GM18517 (cell line): ENCODE measurements at regions not wholly inside any gene's neighbourhood (a gene's known extent, or its start where the extent isn't known, plus 50 kb on each side); places are given as distances from the start of the nearest gene placed in this dataset.
"Not testable (repeated sequence)": the region's sequence is repeated elsewhere in the genome, so short reads cannot be mapped to it uniquely, and the experiment has no call there.

ENCODE experiments used
- ATAC-seq: cut with Tn5 transposase; IDR thresholded peaks from one replicate; pipeline ENCODE4 v1.9.1; 2021; ENCODE audit warnings: mild to moderate bottlenecking, moderate library complexity; ENCODE audit not compliant: unreplicated experiment

GRCh38 chr11:95413021-95413420 is 182.0 kb upstream of the SESN3 start:
- ATAC-seq, result no peak

- ATAC-seq, result no peak
Observed at GRCh38 chr11:95412074-95412473, 181.1 kb upstream of the SESN3 start.

- ATAC-seq, result not testable (repeated sequence)
Observed at GRCh38 chr11:95410707-95411106, 179.7 kb upstream of the SESN3 start.

- no peak for ATAC-seq
Observed at GRCh38 chr11:95406271-95406670, 175.3 kb upstream of the SESN3 start.

DNA sequence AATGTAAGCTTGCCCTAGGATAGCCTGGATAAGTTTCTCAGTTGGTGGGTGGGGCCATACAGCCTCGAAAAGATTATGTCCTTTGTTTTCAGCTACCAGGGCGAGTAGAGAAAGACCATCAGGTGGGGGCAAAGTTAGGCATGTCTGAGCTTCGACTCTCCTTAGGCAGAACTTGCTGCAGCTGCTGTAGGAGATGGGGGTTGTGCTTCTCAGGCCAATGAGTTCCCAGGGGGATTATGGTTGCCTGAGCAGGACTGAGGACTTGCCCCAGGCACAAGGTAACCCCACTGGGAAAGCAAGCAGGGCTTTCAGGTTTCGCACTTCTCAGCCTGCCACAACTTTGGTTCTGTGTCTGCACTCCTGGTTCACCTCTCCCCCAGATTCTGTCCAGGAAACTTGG is 173.4 kb upstream of the SESN3 start:
- no peak for ATAC-seq

DNA sequence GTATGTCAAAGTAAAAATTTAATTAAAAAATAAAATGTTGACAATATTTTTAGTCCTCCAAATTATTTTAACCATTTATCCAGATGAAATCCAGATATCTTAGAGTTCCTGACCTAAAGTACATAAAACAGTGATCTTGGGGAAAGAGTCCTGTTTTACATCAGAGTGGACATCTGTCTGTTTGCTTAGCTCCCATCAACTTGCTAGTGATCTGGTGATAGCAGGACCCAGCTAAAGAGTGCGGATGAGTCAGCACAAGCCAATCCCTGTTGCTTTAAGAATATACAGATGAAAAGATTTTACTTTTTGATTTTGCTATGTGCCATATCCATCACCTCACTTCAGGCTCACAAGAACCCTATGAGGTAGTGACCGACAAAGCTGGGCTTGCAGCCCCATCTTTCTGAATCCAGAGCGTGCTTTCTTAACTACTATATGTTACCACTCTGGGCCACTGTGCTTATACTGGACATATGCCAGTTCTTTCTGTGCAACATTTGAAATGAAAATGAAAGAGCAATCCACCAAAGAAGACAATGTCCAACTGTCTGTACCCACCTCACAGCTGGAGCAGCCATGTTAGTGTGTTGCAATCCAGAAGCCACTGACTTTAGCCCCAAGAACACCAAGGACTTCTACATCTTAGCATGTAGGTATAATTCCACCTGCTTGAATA is 167.6 kb upstream of the SESN3 start:
- ATAC-seq, result no peak

- ATAC-seq, result no peak
Observed at GRCh38 chr11:95392644-95393043, 161.6 kb upstream of the SESN3 start.

DNA sequence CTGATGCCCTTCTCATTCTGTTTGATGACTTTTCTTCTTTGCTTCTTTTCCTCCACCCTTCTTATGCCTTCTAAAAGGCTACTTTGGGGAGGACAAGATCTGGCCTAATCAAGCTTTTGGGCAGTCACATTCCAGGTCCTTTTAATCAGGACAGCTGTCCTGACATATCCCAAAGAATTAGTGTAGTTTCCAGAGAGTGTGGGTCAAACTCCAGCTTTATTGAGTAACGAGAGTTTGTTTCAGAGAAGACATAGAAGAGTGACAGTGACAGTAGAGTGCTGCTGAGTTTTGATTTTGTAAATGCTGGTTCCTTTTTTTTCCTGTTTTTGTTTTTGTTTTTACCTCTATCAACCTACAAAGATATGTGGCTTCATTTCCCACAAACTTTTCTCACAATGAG is 158.4 kb upstream of the SESN3 start:
- no peak for ATAC-seq

GRCh38 chr11:95388086-95388485 is 157.1 kb upstream of the SESN3 start:
- ATAC-seq, result no peak

DNA sequence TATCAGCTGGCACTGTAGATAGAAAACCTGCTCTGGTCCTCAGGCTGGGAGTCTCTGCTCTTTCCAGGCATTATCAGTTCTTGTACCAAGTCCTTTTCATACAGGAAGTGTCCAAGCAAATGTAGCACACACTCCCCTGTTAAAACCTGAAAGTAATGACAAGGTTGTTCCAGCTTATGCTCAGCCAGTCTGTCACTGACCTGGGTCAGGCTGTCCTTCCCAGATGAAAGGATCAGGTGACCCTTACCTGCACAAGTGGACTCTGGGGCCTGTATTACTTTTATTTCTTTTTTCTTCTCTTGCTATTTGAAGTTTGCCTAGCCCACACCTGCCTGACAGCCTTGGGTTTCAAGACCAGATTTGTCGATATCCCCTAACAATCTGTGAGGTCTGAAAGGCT is 156.3 kb upstream of the SESN3 start:
- ATAC-seq, result no peak

GRCh38 chr11:95385577-95385976 is 154.6 kb upstream of the SESN3 start:
- ATAC-seq, result no peak

- ATAC-seq, result no peak
Observed at GRCh38 chr11:95379479-95379878, 148.5 kb upstream of the SESN3 start.

- ATAC-seq, result no peak
Observed at GRCh38 chr11:95378789-95379188, 147.8 kb upstream of the SESN3 start.

GRCh38 chr11:95378111-95378510 is 147.1 kb upstream of the SESN3 start:
- no peak for ATAC-seq

DNA sequence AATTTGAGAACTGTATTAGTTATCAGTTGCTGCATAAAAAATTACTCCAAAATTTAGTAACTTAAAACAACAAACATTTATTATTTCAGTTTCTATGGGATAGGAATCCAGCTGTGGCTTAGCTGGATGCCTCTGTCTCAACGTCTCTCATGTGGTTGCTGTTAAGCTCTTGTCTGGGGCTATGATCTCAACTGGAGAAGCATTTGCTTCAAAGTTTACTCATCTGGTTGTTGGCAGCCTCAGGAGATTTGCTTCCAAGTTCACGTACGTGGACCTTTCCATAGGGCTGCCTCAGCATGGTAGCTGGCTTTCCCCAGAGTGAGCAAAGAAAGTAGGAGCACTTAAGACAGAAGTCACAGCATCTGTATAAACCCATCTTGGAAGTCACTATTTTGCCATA is 144.9 kb upstream of the SESN3 start:
- no peak for ATAC-seq

- ATAC-seq, result no peak
Observed at GRCh38 chr11:95375451-95375850, 144.4 kb upstream of the SESN3 start.

DNA sequence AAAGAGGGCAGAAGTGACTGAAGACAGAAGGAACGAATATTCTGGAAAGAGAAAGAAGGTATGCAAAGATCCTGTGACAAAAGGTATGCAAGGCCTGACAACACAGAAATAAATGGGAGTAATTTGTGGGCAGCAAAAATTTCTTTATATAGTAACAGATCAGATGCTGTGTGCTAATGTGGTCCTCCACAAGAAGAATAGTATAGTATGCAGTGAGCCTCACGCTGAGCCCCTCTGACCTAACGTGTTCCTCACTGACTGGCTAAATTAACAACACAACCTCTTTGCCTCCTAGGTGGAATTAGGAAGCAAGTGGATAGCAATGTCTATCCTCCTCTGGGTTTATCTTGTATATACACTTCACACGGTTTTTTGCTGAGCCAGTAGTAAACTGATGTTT is 143.1 kb upstream of the SESN3 start:
- ATAC-seq, result no peak

- no peak for ATAC-seq
Observed at GRCh38 chr11:95373241-95373640, 142.2 kb upstream of the SESN3 start.

DNA sequence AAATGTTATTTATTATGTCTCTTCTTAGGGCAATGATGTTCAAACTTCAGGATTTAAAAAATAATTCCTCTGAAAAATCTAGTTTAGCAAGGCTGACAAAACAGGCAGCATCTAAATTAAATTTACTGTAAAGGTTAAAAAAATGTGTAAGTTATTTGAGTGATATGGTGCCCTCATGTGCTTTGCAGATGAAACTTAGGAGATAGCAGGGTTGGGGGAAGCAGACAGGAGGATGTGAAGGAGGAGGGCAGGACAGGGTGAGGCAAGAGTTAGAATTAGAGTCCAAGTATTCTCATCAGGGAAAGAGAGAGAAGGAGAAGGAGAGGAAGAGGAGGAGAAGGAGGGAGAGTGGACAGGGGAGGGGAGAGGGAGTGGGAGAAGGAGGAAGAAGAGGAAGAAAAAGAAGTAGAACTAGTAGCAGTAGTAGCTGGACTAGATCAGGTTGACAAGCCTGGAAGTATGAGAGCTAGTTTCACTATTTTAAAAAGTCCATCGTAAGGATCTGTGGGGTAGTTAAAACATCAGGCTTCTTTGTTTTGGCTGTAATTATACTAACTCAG is 141.2 kb upstream of the SESN3 start:
- no peak for ATAC-seq

- ATAC-seq, result no peak
Observed at GRCh38 chr11:95371153-95371552, 140.2 kb upstream of the SESN3 start.

DNA sequence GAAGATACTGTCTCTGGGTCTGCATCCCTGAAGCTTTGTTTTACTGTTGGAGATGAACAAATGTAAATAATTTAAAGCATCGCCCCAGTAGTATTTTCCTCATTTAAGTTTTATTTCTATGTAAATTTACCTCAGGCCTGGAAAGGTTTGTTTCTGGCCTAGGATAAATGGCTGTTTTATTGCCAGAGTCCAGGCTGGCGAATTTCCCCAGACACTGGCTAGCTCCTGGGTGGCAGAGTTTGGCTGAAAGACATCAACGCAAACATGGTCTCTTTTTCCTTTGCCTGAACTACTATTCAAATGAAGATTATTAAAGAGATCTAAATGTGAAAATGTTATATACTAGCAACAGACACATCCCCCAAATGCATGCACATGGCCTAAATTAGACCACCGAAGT is 136.7 kb upstream of the SESN3 start:
- no peak for ATAC-seq

GRCh38 chr11:95365348-95365747 is 134.3 kb upstream of the SESN3 start:
- no peak for ATAC-seq
